ENCODE measurements at regions not wholly inside any gene's neighbourhood (a gene's known extent, or its start where the extent isn't known, plus 50 kb on each side); places are given as distances from the start of the nearest gene placed in this dataset.

GRCh38 chr4:60589425-60589824 is 610.7 kb upstream of the ADGRL3 start:
- TF ChIP-seq CTCF (IDR thresholded peaks at IDR 0.05; ENCODE audit: borderline replicate concordance): no peak
- H3K36me3 ChIP-seq: no peaks in the 10 kb centered on the region
- no peak for DNase-seq
- intact Hi-C loops (cut with micrococcal nuclease): no loop called here
- H3K27me3 ChIP-seq (ENCODE audit: low read depth): no peaks in the 10 kb centered on the region
- no peak overlapping the region for H3K27ac ChIP-seq (replicated peaks)
- no peak overlapping the region for H3K4me3 ChIP-seq
- no peaks in the 10 kb centered on the region for H3K4me1 ChIP-seq
- H3K9me3 ChIP-seq (replicated peaks): peaks cover 5% of the 10 kb centered on the region

- Histone ChIP-seq H3K27me3 (ENCODE audit: low read depth) (no peaks in the 10 kb centered on the region), H3K4me1 (no peaks in the 10 kb centered on the region), H3K36me3 (no peaks in the 10 kb centered on the region), H3K4me3 (no peak overlapping the region), H3K27ac (replicated peaks) (no peak overlapping the region), H3K9me3 (replicated peaks) (peaks cover 5% of the 10 kb centered on the region)
- DNase-seq: no peak
- intact Hi-C loops (cut with micrococcal nuclease): no loop called here
- TF ChIP-seq CTCF (IDR thresholded peaks at IDR 0.05; ENCODE audit: borderline replicate concordance): no peak
Measured at GRCh38 chr4:60590116-60590515, 610.0 kb upstream of the ADGRL3 start.

- no peak for TF ChIP-seq CTCF (IDR thresholded peaks at IDR 0.05; ENCODE audit: borderline replicate concordance)
- no peaks in the 10 kb centered on the region for H3K4me1 ChIP-seq
- no peaks in the 10 kb centered on the region for H3K27me3 ChIP-seq (ENCODE audit: low read depth)
- H3K9me3 ChIP-seq (replicated peaks): peaks cover 5% of the 10 kb centered on the region
- no peak overlapping the region for H3K4me3 ChIP-seq
- H3K27ac ChIP-seq (replicated peaks): no peak overlapping the region
- no peaks in the 10 kb centered on the region for H3K36me3 ChIP-seq
- DNase-seq: no peak
- intact Hi-C loops (cut with micrococcal nuclease): no loop called here
Measured at GRCh38 chr4:60605646-60606354, 594.3 kb upstream of the ADGRL3 start.

- DNase-seq: no peak
- Histone ChIP-seq H3K4me1 (no peaks in the 10 kb centered on the region), H3K27ac (replicated peaks) (no peak overlapping the region), H3K27me3 (ENCODE audit: low read depth) (no peaks in the 10 kb centered on the region), H3K4me3 (no peak overlapping the region), H3K9me3 (replicated peaks) (peaks cover 27% of the 10 kb centered on the region), H3K36me3 (no peaks in the 10 kb centered on the region)
- intact Hi-C loops (cut with micrococcal nuclease): no loop called here
- no peak for TF ChIP-seq CTCF (IDR thresholded peaks at IDR 0.05; ENCODE audit: borderline replicate concordance)
Measured at GRCh38 chr4:60611762-60612496, 588.2 kb upstream of the ADGRL3 start.

- no peak for DNase-seq
- Histone ChIP-seq H3K27ac (replicated peaks) (no peak overlapping the region), H3K36me3 (no peaks in the 10 kb centered on the region), H3K9me3 (replicated peaks) (peaks cover 26% of the 10 kb centered on the region), H3K4me3 (no peak overlapping the region), H3K4me1 (no peaks in the 10 kb centered on the region), H3K27me3 (ENCODE audit: low read depth) (no peaks in the 10 kb centered on the region)
- intact Hi-C loops (cut with micrococcal nuclease): no loop called here
- no peak for TF ChIP-seq CTCF (IDR thresholded peaks at IDR 0.05; ENCODE audit: borderline replicate concordance)
Measured at GRCh38 chr4:60617731-60618130, 582.4 kb upstream of the ADGRL3 start.

Measured in left ventricle myocardium inferior (tissue), 1 donor.